Liver (tissue), 3 donors: ENCODE measurements at regions not wholly inside any gene's neighbourhood (a gene's known extent, or its start where the extent isn't known, plus 50 kb on each side); places are given as distances from the start of the nearest gene placed in this dataset.

ENCODE experiments used
- CTCF ChIP-seq: fragments of 150-350 bp; IDR thresholded peaks from 2 replicates; pipeline ENCODE4 v1.5.1; 2017; ENCODE audit warnings: improper control_type of control experiment, low read depth, low read length; ENCODE audit not compliant: missing input control
- GABPA ChIP-seq, 2 donors: IDR thresholded peaks in 1 of 2; conservative IDR thresholded peaks in 1 of 2; 2 replicates each; pipeline ENCODE4 v1.6.1; 2016; ENCODE audit warnings: antibody characterized with exemption in 2 of 2, mild to moderate bottlenecking in 1 of 2, moderate library complexity in 1 of 2
- JUND ChIP-seq, 2 donors: IDR thresholded peaks; 2 replicates each; pipeline ENCODE4 v1.6.1; 2016; ENCODE audit warnings: antibody characterized with exemption in 2 of 2
- MAX ChIP-seq: IDR thresholded peaks from 2 replicates; pipeline ENCODE4 v1.6.1; 2016; ENCODE audit warnings: antibody characterized with exemption
- TAF1 ChIP-seq: conservative IDR thresholded peaks from 2 replicates; pipeline ENCODE4 v1.6.1; 2016; ENCODE audit warnings: antibody characterized with exemption, mild to moderate bottlenecking
- ZBTB33 ChIP-seq: IDR thresholded peaks from 2 replicates; pipeline ENCODE4 v1.6.1; 2016; ENCODE audit warnings: antibody characterized with exemption
- donor health status: healthy.
- donor health status: healthy.

GRCh38 chr5:18872978-18873377, 1115.0 kb downstream of the CDH18 start:
- TF ChIP-seq TAF1 (no peak), ZBTB33 (no peak), CTCF (no peak), JUND (IDR thresholded peaks at IDR 0.05) (no peak), MAX (no peak), GABPA (IDR thresholded peaks at IDR 0.05 in 1 of 2, conservative IDR thresholded peaks at IDR 0.05 in 1 of 2) (no peak)
